Muscle of arm (tissue), 1 donor: ENCODE measurements at regions not wholly inside any gene's neighbourhood (a gene's known extent, or its start where the extent isn't known, plus 50 kb on each side); places are given as distances from the start of the nearest gene placed in this dataset.

Experiments
- DNase-seq: peaks from one replicate; pipeline ENCODE4 v3.0.0-alpha.2; 2013

GRCh38 chr7:16320099-16320660 lies 101.2 kb downstream of the CRPPA start:
- DNase-seq = no peak

DNA sequence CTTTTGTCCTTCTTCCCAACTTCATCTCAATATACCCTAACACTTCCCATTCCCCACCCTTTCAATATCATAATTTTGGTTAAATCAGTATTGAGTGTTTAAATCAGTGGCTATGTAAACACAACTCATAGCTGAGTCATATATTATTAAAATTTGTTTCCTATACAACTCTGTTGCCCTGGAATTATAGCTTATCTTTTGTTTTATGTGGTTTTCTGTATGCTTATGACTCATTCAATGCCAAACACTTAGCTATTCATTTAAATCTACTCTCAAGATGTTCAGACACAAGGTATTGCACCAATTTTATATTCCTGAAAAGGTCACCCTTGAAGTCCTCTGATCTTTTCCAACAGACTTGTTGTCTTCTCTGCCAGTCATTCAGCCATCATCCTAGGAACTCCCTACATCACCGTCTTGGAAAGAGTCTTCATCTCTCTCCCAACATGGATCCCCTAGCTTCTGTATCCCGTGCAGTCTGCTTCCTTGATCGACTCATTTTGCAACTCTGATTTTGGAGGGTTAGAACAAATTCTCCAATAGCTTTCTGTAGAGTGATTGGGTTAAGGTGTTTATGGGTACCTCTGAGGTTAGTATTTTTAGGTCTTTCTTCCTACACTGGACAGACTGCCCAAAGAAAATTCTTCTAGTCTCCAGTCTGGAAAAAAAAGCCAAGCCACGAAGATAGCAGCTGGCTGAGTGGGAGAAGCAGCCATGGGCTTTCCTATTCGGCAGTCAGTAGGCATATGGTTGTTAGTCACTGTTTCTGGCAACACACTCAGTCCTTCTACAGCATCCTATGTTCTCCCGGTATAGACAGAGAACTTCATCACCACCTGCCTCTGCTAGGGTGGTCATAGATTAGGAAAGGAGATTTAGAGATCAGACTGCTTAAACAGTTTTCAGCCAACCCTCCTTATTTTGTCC lies 102.1 kb downstream of the CRPPA start:
- DNase-seq = no peak

- DNase-seq = no peak
Measured at GRCh38 chr7:16318463-16318862, 102.9 kb downstream of the CRPPA start.

DNA sequence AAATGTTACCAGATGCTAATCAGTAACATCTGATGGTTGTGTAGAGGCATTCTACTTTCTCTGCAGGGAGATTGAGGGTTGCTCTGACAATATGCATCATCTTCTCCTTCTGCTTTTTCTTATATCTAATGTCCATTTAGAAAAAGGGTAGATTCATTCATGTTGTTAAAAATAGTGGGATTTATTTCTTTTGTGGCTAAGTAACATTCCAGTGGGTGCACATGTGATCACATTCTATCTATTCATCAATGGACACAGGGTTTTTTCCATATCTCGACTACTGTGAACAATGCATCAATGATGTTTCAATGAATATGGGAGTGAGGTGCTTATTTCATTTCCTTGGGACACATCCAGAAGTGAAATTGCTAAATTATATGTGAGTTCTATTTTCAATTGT lies 103.9 kb downstream of the CRPPA start:
- no peak for DNase-seq

- no peak for DNase-seq
Measured at GRCh38 chr7:16315280-16315679, 106.1 kb downstream of the CRPPA start.

DNA sequence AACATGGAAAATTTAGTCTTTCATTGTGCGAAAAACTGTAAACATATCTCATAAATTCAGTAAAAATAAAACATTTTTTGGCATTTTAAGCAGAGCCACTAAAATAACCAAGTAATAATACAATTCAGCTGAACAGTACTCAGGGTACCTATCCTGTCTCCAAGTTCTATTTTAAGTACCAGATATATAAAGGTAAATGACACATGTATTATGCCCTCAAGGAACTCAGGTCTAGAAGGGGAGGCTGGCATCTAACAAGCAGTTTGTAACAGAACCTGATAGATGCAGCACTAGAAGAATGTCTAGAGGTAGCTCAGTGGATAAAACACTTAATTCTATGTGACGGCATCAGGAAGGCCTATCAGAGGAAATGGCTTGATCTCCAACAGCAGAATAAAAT lies 112.2 kb downstream of the CRPPA start:
- no peak for DNase-seq

DNA sequence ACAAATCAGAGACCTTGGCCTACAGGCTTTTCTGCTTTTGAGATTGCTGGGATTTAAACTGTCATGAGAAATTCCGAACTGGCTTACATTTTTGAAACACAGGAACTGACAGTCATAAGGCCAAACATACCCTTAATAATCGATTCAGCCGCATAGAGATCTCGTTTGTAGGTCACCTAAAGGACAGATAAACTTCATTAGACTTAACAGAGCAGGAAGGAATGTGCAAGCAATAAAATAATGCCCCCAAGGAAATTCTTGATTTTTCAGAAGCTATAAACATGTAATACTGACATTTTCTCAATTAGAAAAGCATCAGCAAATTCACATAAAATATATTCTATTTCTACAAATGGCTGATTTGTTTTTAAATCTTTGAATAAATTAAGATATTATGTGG lies 120.0 kb downstream of the CRPPA start:
- DNase-seq = no peak

GRCh38 chr7:16300361-16300895 lies 120.9 kb downstream of the CRPPA start:
- no peak for DNase-seq

DNA sequence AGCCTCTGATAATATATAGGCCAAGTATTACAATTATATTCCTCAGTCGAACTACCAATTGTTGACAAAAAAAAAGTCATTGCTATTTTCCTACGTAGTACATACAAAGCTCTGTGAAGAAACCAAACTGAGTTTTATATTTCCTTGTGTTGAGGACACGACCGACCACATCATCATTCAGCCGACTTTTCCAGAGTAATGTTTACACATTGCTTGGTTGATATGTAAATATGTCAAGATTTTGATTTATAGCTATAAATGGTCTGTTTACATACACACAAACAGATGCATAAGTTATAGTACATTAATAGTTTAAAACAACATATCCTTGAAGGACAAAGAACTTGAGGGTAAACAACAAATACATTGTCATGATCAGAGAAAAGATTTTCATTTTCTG lies 121.5 kb downstream of the CRPPA start:
- DNase-seq = no peak

DNA sequence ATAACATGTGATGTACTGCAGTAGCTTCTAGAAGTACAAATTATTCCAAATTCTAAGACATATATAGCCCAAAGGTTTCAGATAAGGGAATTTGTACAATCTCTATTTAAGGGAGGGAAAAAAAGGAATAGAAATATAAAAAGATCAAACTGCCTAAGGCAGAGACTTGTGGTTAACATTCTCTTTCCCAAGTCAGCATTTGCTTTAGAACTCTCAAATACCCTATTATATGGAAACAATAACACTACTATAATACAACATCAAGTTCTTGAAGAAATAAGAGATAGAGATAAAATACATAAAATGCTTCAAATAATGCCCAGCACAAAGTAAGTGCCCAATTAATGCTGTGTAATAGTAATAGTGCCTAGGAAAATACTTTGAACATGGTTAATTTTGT lies 123.1 kb downstream of the CRPPA start:
- DNase-seq = no peak

DNA sequence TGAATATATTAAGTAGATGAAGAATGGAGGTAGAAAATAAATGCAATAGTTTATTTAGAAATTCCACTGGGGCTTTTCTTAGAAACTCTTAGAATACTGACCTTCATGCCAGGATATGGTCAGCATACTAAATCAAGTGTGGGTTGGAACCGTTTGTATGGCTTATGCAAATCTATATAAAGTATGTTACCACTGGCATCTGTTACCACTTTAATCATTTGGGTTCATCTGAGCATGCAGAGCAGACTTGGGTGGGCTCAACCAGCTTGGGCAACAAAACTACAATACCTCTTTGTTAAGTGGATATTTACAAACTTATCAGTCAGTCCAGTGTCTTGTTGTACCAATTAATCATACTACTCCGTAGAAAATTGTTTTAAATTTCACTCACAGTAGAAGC lies 125.8 kb downstream of the CRPPA start:
- DNase-seq = no peak

- DNase-seq = no peak
Measured at GRCh38 chr7:16293669-16294425, 127.5 kb downstream of the CRPPA start.

GRCh38 chr7:16284581-16284980 lies 136.8 kb downstream of the CRPPA start:
- no peak for DNase-seq

- no peak for DNase-seq
Measured at GRCh38 chr7:16278167-16278787, 143.1 kb downstream of the CRPPA start.

GRCh38 chr7:16271990-16272665 lies 149.2 kb downstream of the CRPPA start:
- DNase-seq = no peak

GRCh38 chr7:16271355-16271915 lies 149.9 kb downstream of the CRPPA start:
- DNase-seq = no peak

- no peak for DNase-seq
Measured at GRCh38 chr7:16270844-16271243, 150.5 kb downstream of the CRPPA start.

- no peak for DNase-seq
Measured at GRCh38 chr7:16268821-16269768, 152.2 kb downstream of the CRPPA start.

GRCh38 chr7:16267953-16268820 lies 153.2 kb downstream of the CRPPA start:
- DNase-seq = no peak
